ENCODE measurements at regions not wholly inside any gene's neighbourhood (a gene's known extent, or its start where the extent isn't known, plus 50 kb on each side); places are given as distances from the start of the nearest gene placed in this dataset.

- TF ChIP-seq CTCF (IDR thresholded peaks at IDR 0.05 in 4 of 5, conservative IDR thresholded peaks at IDR 0.05 in 1 of 5) (no peak), POLR2A (IDR thresholded peaks at IDR 0.05) (no peak)
These were observed 116.6 kb upstream of the BNC2 start for GRCh38 chr9:16987026-16987425.

Measured in gastrocnemius medialis (tissue), 4 donors.